Peyer's patch (tissue), 4 donors: ENCODE measurements at regions not wholly inside any gene's neighbourhood (a gene's known extent, or its start where the extent isn't known, plus 50 kb on each side); places are given as distances from the start of the nearest gene placed in this dataset.
A peak's percentile ranks its signal among the peaks of the same experiment; 100 is the strongest.

ENCODE experiments used
- DNase-seq, 3 donors: peaks; one replicate each; pipeline ENCODE4 v3.0.0-alpha.2; 2017 to 2019
- H3K27ac ChIP-seq, 4 donors: fragments of 200-600 bp; sonication (generic); one replicate each; pipeline ENCODE4 v1.5.1; 2016 to 2019
- H3K27me3 ChIP-seq, 2 donors: fragments of 200-600 bp; sonication (generic); one replicate each; pipeline ENCODE4 v1.5.1; 2019
- H3K36me3 ChIP-seq, 3 donors: fragments of 200-600 bp; sonication (generic); one replicate each; pipeline ENCODE4 v1.5.1; 2016 to 2019
- H3K4me1 ChIP-seq, 4 donors: fragments of 200-600 bp; sonication (generic); one replicate each; pipeline ENCODE4 v1.5.1; 2016 to 2019
- H3K4me3 ChIP-seq, 4 donors: fragments of 200-600 bp; sonication (generic); 1 replicate in 3 of 4; 2 replicates in 1 of 4; pipeline ENCODE4 v1.5.1; 2016 to 2019; ENCODE audit warnings: mild to moderate bottlenecking in 1 of 4
- H3K9me3 ChIP-seq, 4 donors: fragments of 200-600 bp; sonication (generic); one replicate each; pipeline ENCODE4 v1.5.1; 2016 to 2019; ENCODE audit warnings: mild to moderate bottlenecking in 1 of 4
- POLR2A ChIP-seq, 2 donors: fragments of 450-650 bp; IDR thresholded peaks; one replicate each; pipeline ENCODE4 v1.5.1; 2017; ENCODE audit warnings: antibody characterized with exemption in 2 of 2, mild to moderate bottlenecking in 2 of 2, moderate library complexity in 2 of 2
- TF ChIP-seq, protein P1 (sequence below), 6 experiments: fragments of 450-650 bp in 4 of 6; fragments of 200-600 bp in 2 of 6; sonication (generic) in 1 of 6; IDR thresholded peaks; one replicate each; pipeline ENCODE4 v1.5.1; 2017 to 2019; ENCODE audit warnings: antibody characterized with exemption in 6 of 6, mild to moderate bottlenecking in 3 of 6, moderate library complexity in 1 of 6

DNA sequence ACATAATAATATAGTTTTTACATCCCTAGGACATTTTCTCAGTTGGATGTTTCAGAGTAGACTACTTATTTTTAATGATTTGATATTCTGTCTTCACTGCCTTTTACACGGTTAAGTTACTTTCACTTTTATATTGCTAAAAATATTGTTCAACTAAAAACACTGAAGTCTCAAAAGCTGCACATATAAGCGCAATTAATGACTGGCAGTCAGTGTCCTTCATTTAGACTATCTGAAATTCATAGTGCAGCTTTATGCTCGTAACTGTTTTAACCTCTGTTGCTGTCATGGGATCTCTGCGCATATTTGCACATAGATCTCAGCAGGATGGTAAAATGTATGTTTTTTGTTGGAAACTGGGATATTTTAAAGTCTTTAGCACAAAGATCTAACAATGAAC is 864.3 kb downstream of the SLITRK6 start:
- H3K36me3 ChIP-seq: no peaks in the 10 kb centered on the region
- no peaks in the 10 kb centered on the region for H3K9me3 ChIP-seq
- H3K4me3 ChIP-seq: peak overlapping the region in 2 of 4 donors; percentile 13 to 23
- DNase-seq: no peak
- no peaks in the 10 kb centered on the region for H3K4me1 ChIP-seq
- TF ChIP-seq, protein P1, sequence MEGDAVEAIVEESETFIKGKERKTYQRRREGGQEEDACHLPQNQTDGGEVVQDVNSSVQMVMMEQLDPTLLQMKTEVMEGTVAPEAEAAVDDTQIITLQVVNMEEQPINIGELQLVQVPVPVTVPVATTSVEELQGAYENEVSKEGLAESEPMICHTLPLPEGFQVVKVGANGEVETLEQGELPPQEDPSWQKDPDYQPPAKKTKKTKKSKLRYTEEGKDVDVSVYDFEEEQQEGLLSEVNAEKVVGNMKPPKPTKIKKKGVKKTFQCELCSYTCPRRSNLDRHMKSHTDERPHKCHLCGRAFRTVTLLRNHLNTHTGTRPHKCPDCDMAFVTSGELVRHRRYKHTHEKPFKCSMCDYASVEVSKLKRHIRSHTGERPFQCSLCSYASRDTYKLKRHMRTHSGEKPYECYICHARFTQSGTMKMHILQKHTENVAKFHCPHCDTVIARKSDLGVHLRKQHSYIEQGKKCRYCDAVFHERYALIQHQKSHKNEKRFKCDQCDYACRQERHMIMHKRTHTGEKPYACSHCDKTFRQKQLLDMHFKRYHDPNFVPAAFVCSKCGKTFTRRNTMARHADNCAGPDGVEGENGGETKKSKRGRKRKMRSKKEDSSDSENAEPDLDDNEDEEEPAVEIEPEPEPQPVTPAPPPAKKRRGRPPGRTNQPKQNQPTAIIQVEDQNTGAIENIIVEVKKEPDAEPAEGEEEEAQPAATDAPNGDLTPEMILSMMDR (IDR thresholded peaks at IDR 0.05): no peak
- no peak for TF ChIP-seq POLR2A (IDR thresholded peaks at IDR 0.05)
- no peak overlapping the region for H3K27ac ChIP-seq
- H3K27me3 ChIP-seq: no peaks in the 10 kb centered on the region

DNA sequence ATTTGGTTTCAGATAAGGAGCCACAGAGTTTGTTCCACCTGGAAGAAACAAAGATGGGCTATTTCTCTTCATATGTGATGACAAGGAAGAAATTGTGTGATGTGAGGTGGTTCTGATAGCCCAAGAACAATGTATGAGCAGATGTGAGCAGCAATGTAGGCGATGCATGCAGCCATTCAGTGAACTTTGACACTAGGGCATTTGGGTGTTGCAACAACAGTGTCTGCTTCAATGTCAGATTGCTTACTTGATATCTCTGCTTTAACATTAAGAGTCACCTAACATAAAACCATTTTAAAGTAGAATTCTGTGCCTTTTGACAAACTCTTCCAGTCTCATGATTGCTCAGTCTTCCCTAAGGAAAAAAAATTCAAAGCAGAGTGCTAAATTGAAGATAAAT is 865.4 kb downstream of the SLITRK6 start:
- Histone ChIP-seq H3K27ac (no peak overlapping the region), H3K9me3 (no peaks in the 10 kb centered on the region), H3K4me1 (no peaks in the 10 kb centered on the region), H3K27me3 (no peaks in the 10 kb centered on the region), H3K36me3 (no peaks in the 10 kb centered on the region), H3K4me3 (no peak overlapping the region)
- TF ChIP-seq POLR2A (IDR thresholded peaks at IDR 0.05): no peak
- TF ChIP-seq, protein P1 (IDR thresholded peaks at IDR 0.05): no peak
- no peak for DNase-seq

DNA sequence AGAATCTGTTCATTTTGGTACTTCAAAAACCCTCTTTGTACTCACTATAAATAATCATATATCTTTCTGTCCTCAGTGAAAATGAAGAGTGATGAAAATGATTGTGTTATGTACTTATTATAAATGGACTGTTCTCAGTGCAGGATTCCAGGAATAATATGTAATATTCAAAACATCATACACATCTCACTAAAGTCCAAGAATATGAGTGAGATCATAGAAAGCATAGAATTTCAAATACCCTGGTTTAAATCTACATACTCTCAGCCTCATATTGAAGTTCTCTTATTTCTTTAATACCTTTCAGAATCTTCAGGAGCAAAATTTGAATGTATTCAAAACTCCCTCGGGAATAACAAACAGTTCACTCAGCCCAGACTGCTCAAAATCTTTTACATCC is 868.0 kb downstream of the SLITRK6 start:
- Histone ChIP-seq H3K4me3 (no peak overlapping the region), H3K9me3 (no peaks in the 10 kb centered on the region), H3K27me3 (no peaks in the 10 kb centered on the region), H3K36me3 (no peaks in the 10 kb centered on the region), H3K27ac (no peak overlapping the region), H3K4me1 (no peaks in the 10 kb centered on the region)
- TF ChIP-seq POLR2A (IDR thresholded peaks at IDR 0.05): no peak
- TF ChIP-seq, protein P1 (IDR thresholded peaks at IDR 0.05): no peak
- no peak for DNase-seq

DNA sequence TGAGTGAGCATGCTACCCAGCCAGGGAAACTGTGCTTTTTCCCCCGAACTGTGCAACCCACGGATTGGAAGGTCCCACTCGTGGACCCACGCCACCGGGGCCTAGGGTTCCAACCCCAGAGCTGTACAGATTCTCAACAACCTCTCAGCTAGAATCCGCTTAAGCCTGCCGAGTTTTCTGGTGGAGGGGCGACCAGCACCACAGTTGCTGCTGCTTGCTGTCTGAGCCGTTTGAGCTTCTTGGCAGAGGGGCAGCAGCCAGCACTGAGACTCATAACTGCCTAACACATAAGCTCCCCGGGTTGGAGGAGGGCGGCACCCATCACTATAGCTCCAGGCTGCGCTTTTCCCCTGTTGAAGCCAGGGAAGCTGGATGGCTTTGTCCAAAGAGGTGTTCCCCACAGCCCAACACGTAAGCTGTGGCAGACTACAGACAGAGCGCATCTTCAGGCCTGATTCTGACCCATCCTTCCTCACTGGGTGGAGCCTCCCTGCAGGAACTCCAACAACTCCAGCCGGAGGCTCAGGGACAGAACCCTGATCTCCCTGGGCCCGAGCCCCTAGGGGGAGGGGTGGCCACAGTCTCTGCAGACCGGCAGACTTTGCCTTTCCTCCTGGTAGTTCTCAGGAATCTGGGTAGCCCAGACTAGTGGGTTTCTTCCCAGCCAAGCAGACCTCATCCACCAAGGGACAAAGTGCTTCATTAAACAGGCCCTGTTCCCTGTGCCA is 871.6 kb downstream of the SLITRK6 start:
- Histone ChIP-seq H3K36me3 (no peaks in the 10 kb centered on the region), H3K4me1 (no peaks in the 10 kb centered on the region), H3K9me3 (no peaks in the 10 kb centered on the region), H3K4me3 (no peak overlapping the region), H3K27me3 (no peaks in the 10 kb centered on the region), H3K27ac (no peak overlapping the region)
- TF ChIP-seq, protein P1 (IDR thresholded peaks at IDR 0.05): no peak
- TF ChIP-seq POLR2A (IDR thresholded peaks at IDR 0.05): no peak
- DNase-seq: no peak

DNA sequence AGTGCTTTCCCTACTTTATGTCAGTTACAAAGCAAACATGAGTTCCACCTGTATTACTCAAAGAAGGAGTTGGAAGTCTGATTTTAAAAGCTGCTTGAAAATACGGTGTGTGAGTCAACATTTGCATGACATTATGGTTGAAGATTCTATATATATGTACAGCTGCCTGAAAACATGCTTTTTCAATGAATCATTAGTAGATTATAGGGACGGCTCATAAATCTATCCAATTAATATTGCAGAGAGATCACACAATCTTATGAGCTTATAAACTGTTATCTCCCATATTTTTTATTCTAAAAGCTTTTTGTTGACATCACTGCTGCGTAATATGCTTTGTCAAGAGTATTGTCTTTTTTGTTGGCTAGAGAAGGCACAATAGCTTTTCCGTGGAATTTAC is 873.8 kb downstream of the SLITRK6 start:
- no peaks in the 10 kb centered on the region for H3K36me3 ChIP-seq
- H3K4me3 ChIP-seq: no peak overlapping the region
- TF ChIP-seq POLR2A (IDR thresholded peaks at IDR 0.05): no peak
- TF ChIP-seq, protein P1 (IDR thresholded peaks at IDR 0.05): no peak
- H3K27ac ChIP-seq: no peak overlapping the region
- no peaks in the 10 kb centered on the region for H3K9me3 ChIP-seq
- no peaks in the 10 kb centered on the region for H3K27me3 ChIP-seq
- DNase-seq: no peak
- no peaks in the 10 kb centered on the region for H3K4me1 ChIP-seq

DNA sequence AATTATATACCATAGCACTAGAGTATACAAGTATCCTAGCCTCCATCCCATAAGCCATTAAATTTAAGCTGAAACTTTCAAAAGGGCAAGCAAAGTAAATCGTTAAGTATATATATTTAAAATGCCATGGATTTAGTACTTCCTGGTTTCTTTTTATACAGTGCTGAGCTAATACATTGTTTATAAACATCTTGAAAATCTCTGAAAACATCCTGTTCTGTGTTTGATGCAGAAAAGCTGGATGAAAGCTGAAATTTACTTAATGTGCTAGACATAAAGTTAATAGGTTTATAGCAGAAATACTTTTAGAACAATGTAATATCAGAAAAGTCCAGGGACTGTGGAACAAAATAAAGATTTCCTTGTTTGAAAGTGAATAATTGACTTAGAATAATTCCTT is 875.4 kb downstream of the SLITRK6 start:
- H3K27ac ChIP-seq: no peak overlapping the region
- H3K27me3 ChIP-seq: no peaks in the 10 kb centered on the region
- H3K9me3 ChIP-seq: no peaks in the 10 kb centered on the region
- no peaks in the 10 kb centered on the region for H3K36me3 ChIP-seq
- TF ChIP-seq, protein P1 (IDR thresholded peaks at IDR 0.05): no peak
- no peak for TF ChIP-seq POLR2A (IDR thresholded peaks at IDR 0.05)
- H3K4me1 ChIP-seq: no peaks in the 10 kb centered on the region
- H3K4me3 ChIP-seq: no peak overlapping the region
- DNase-seq: no peak
